Parathyroid adenoma (tissue), 2 donors: ENCODE measurements at regions not wholly inside any gene's neighbourhood (a gene's known extent, or its start where the extent isn't known, plus 50 kb on each side); places are given as distances from the start of the nearest gene placed in this dataset.

Experiments used
- H2AFZ ChIP-seq: fragments of 300-600 bp; sonication (generic); one replicate; pipeline ENCODE4 v1.7.0; 2017; ENCODE audit warnings: antibody characterized with exemption, mild to moderate bottlenecking
- H3K27ac ChIP-seq: fragments of 300-600 bp; sonication (generic); one replicate; pipeline ENCODE4 v1.7.0; 2017
- H3K27me3 ChIP-seq: fragments of 300-600 bp; sonication (generic); one replicate; pipeline ENCODE4 v1.7.0; 2017; ENCODE audit warnings: low read length; ENCODE audit not compliant: control insufficient read depth, insufficient read depth
- H3K36me3 ChIP-seq: fragments of 300-600 bp; sonication (generic); one replicate; pipeline ENCODE4 v1.7.0; 2017; ENCODE audit warnings: low read length; ENCODE audit not compliant: control insufficient read depth, insufficient read depth
- H3K4me1 ChIP-seq: fragments of 300-600 bp; sonication (generic); one replicate; pipeline ENCODE4 v1.7.0; 2017; ENCODE audit warnings: control low read depth
- H3K4me2 ChIP-seq: fragments of 300-600 bp; sonication (generic); one replicate; pipeline ENCODE4 v1.7.0; 2017; ENCODE audit warnings: low read length
- H3K4me3 ChIP-seq: fragments of 300-600 bp; sonication (generic); one replicate; pipeline ENCODE4 v1.7.0; 2017; ENCODE audit warnings: low read depth, low read length
- H3K79me2 ChIP-seq: fragments of 300-600 bp; sonication (generic); one replicate; pipeline ENCODE4 v1.7.0; 2017; ENCODE audit warnings: control low read depth
- H3K9ac ChIP-seq: fragments of 300-600 bp; sonication (generic); one replicate; pipeline ENCODE4 v1.7.0; 2017; ENCODE audit warnings: mild to moderate bottlenecking
- H3K9me3 ChIP-seq: fragments of 300-600 bp; sonication (generic); one replicate; pipeline ENCODE4 v1.7.0; 2017; ENCODE audit warnings: low read length; ENCODE audit not compliant: control insufficient read depth
- TF ChIP-seq, protein P1 (sequence below): fragments of 300-600 bp; sonication (generic); IDR thresholded peaks from one replicate; pipeline ENCODE4 v1.7.0; 2017; ENCODE audit warnings: antibody characterized with exemption, mild to moderate bottlenecking
- donor health status: primary hyperparathyroidism.

DNA sequence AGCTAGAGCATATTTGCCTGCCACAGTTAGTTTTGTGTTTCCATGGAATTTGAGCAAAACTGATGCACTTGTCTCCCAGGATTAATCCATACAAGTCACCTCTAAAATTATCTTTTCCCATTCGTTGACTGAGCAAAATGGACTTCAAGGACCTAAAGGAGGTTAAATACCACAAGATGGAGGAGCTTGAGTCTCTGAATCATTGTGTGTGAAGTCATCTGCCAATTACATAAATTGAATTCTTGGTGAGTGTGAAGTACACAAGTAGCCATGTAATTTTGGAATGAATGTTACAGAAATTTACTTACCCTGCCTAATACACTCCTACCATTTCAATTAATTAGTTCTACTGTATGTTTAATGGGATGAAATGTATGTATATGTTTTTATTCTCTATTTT, 501.7 kb upstream of the POT1 start:
- H3K4me3 ChIP-seq = no peak overlapping the region

DNA sequence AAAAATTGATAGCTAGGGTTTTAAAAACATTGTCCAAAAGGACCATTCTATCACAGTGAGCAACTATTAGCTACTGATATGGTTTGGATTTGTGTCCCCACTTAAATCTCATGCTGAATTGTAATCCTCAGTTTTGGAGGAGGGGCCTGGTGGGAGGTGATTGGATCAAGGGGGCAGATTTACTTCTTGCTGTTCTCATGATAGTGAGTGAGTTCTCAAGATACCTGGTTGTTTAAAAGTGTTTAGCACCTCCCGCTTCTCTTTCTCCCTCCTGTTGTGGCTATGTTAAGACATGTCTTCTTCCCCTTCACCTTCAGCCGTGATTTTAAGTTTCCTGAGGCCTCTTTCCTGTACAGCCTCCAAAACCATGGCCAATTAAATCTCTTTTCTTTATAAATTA, 500.4 kb upstream of the POT1 start:
- no peak overlapping the region for H3K4me2 ChIP-seq
- H3K9me3 ChIP-seq = no peaks in the 10 kb centered on the region
- no peak overlapping the region for H3K27ac ChIP-seq
- H3K79me2 ChIP-seq = no peaks in the 10 kb centered on the region
- H3K4me3 ChIP-seq = no peak overlapping the region
- H3K27me3 ChIP-seq = no peaks in the 10 kb centered on the region
- no peak overlapping the region for H2AFZ ChIP-seq
- H3K9ac ChIP-seq = no peak overlapping the region
- TF ChIP-seq, protein P1, sequence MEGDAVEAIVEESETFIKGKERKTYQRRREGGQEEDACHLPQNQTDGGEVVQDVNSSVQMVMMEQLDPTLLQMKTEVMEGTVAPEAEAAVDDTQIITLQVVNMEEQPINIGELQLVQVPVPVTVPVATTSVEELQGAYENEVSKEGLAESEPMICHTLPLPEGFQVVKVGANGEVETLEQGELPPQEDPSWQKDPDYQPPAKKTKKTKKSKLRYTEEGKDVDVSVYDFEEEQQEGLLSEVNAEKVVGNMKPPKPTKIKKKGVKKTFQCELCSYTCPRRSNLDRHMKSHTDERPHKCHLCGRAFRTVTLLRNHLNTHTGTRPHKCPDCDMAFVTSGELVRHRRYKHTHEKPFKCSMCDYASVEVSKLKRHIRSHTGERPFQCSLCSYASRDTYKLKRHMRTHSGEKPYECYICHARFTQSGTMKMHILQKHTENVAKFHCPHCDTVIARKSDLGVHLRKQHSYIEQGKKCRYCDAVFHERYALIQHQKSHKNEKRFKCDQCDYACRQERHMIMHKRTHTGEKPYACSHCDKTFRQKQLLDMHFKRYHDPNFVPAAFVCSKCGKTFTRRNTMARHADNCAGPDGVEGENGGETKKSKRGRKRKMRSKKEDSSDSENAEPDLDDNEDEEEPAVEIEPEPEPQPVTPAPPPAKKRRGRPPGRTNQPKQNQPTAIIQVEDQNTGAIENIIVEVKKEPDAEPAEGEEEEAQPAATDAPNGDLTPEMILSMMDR = no peak
- no peaks in the 10 kb centered on the region for H3K4me1 ChIP-seq
- no peaks in the 10 kb centered on the region for H3K36me3 ChIP-seq

More for the DNA sequence above, 501.7 kb upstream of the POT1 start:
- H2AFZ ChIP-seq = no peak overlapping the region
- H3K27ac ChIP-seq = no peak overlapping the region
- H3K4me1 ChIP-seq = no peaks in the 10 kb centered on the region
- H3K27me3 ChIP-seq = no peaks in the 10 kb centered on the region
- no peaks in the 10 kb centered on the region for H3K79me2 ChIP-seq
- no peaks in the 10 kb centered on the region for H3K9me3 ChIP-seq
- no peaks in the 10 kb centered on the region for H3K36me3 ChIP-seq
- H3K4me2 ChIP-seq = no peak overlapping the region
- H3K9ac ChIP-seq = no peak overlapping the region
- TF ChIP-seq, protein P1 = no peak

DNA sequence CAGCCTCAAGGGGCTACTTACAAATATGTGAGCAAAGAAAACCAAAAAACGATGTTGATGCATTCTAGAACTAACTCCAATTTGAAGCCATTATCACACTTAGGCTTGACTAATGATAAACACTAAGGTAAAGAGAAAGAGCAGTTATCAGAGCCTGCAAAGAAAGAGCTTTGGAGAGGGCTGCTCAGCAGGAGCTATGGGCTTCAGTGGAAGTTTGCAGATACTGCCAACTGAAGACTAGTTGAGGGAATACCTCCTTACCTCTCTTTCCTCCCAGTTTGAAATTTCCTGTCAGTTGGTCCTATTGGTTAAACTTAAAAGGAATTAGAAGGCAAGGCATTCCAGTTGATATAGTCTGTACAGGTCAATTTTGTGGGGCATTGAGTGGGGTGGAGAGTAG, 498.1 kb upstream of the POT1 start:
- Histone ChIP-seq H3K27me3 (no peaks in the 10 kb centered on the region), H3K9me3 (no peaks in the 10 kb centered on the region), H3K27ac (no peak overlapping the region), H3K9ac (no peak overlapping the region), H3K4me3 (no peak overlapping the region), H3K79me2 (no peaks in the 10 kb centered on the region), H3K36me3 (no peaks in the 10 kb centered on the region), H3K4me2 (no peak overlapping the region), H2AFZ (no peak overlapping the region), H3K4me1 (no peaks in the 10 kb centered on the region)
- TF ChIP-seq, protein P1 = no peak

DNA sequence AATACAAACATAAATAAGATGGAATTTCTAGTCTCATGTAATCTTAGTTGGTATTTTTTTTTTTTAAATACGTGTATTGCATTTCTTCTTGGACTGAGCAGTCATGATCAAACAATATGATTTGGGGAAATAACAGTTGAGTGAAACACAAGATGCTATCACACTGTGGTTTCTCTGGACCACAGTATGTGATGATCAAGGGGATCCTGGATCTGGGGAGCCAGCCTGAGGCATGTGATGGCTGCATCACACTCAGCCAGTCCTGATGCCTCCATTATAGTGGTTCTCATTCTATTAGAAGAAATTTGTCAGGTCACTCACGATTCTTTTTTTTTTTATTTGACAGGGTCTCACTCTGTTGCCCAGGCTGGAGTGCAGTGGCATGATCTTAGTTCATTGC, 495.9 kb upstream of the POT1 start:
- Histone ChIP-seq H3K36me3 (no peaks in the 10 kb centered on the region), H3K4me3 (no peak overlapping the region), H3K79me2 (no peaks in the 10 kb centered on the region), H3K27me3 (no peaks in the 10 kb centered on the region), H3K4me2 (no peak overlapping the region), H3K9me3 (no peaks in the 10 kb centered on the region), H2AFZ (no peak overlapping the region), H3K27ac (no peak overlapping the region), H3K9ac (no peak overlapping the region), H3K4me1 (no peaks in the 10 kb centered on the region)
- TF ChIP-seq, protein P1 = no peak

DNA sequence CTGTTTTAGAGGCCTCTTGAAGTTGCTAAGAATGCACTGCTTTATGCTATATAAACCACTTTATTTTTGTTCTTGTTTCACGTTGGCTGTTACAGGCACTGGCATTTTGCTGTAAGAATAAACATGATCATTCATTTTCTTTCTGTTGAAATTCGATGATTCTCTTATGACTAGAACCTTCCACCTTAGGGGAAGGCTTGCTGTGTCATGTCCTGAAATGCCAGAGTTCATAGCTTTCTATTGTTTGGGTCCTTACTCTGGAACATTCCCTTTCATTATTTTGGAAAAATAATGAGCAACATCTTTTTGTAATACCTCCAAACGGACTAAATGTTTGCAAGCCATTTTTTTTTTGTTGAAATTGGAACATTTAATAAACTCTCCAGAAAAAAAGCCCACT, 495.1 kb upstream of the POT1 start:
- H3K4me2 ChIP-seq = no peak overlapping the region
- no peak overlapping the region for H3K27ac ChIP-seq
- H3K9me3 ChIP-seq = no peaks in the 10 kb centered on the region
- H3K79me2 ChIP-seq = no peaks in the 10 kb centered on the region
- no peak overlapping the region for H2AFZ ChIP-seq
- H3K36me3 ChIP-seq = no peaks in the 10 kb centered on the region
- H3K4me1 ChIP-seq = no peaks in the 10 kb centered on the region
- TF ChIP-seq, protein P1 = no peak
- H3K9ac ChIP-seq = no peak overlapping the region
- no peak overlapping the region for H3K4me3 ChIP-seq
- H3K27me3 ChIP-seq = no peaks in the 10 kb centered on the region
